ENCODE measurements at regions not wholly inside any gene's neighbourhood (a gene's known extent, or its start where the extent isn't known, plus 50 kb on each side); places are given as distances from the start of the nearest gene placed in this dataset.
"Not testable (repeated sequence)": the region's sequence is repeated elsewhere in the genome, so short reads cannot be mapped to it uniquely, and the experiment has no call there.

GRCh38 chr2:75896779-75897366 is 186.2 kb upstream of the GCFC2 start:
- peak; percentile 31 for TF ChIP-seq CTCF (IDR thresholded peaks at IDR 0.05)

GRCh38 chr2:75894170-75894569 is 183.5 kb upstream of the GCFC2 start:
- Histone ChIP-seq H3K79me2 (no peaks in the 10 kb centered on the region), H3K4me1 (no peaks in the 10 kb centered on the region), H3K27me3 (ENCODE audit: control insufficient read depth, insufficient read depth, low read length) (no peaks in the 10 kb centered on the region), H2AFZ (no peak overlapping the region), H3K4me3 (ENCODE audit: low read depth, low read length) (no peak overlapping the region), H3K27ac (no peak overlapping the region), H3K9ac (no peak overlapping the region), H3K4me2 (ENCODE audit: low read length) (no peak overlapping the region), H3K36me3 (ENCODE audit: control insufficient read depth, insufficient read depth, low read length) (no peaks in the 10 kb centered on the region), H3K9me3 (ENCODE audit: control insufficient read depth, low read length) (no peaks in the 10 kb centered on the region)
- no peak for TF ChIP-seq CTCF (IDR thresholded peaks at IDR 0.05)

More at GRCh38 chr2:75896779-75897366, 186.2 kb upstream of the GCFC2 start:
- H3K9me3 ChIP-seq (ENCODE audit: control insufficient read depth, low read length) = no peaks in the 10 kb centered on the region
- no peak overlapping the region for H3K4me3 ChIP-seq (ENCODE audit: low read depth, low read length)
- no peak overlapping the region for H2AFZ ChIP-seq
- H3K79me2 ChIP-seq = no peaks in the 10 kb centered on the region
- H3K4me2 ChIP-seq (ENCODE audit: low read length) = no peak overlapping the region
- H3K36me3 ChIP-seq (ENCODE audit: control insufficient read depth, insufficient read depth, low read length) = no peaks in the 10 kb centered on the region
- no peak overlapping the region for H3K9ac ChIP-seq
- no peak overlapping the region for H3K27ac ChIP-seq
- no peaks in the 10 kb centered on the region for H3K4me1 ChIP-seq
- no peaks in the 10 kb centered on the region for H3K27me3 ChIP-seq (ENCODE audit: control insufficient read depth, insufficient read depth, low read length)

DNA sequence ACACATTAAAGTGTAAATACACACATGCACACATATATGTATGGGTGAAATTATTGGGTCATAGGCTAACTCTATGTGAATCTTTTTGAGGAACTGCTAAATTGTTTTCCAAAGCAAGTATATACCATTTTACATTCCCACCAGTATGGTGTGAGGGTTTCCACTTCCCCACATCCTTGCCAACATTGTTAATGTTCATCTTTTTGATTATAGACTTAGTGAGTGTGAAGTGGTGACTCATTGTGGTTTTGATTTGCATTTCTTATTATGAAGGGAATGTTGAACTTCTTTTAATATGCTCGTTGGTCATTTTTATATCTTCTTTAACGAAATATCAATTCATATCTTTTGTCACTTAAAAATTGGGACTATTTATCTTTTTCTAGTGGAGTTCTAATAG is 181.8 kb upstream of the GCFC2 start:
- no peaks in the 10 kb centered on the region for H3K4me1 ChIP-seq
- no peak overlapping the region for H3K27ac ChIP-seq
- H3K36me3 ChIP-seq (ENCODE audit: control insufficient read depth, insufficient read depth, low read length) = no peaks in the 10 kb centered on the region
- H3K9me3 ChIP-seq (ENCODE audit: control insufficient read depth, low read length) = no peaks in the 10 kb centered on the region
- no peaks in the 10 kb centered on the region for H3K27me3 ChIP-seq (ENCODE audit: control insufficient read depth, insufficient read depth, low read length)
- H3K4me2 ChIP-seq (ENCODE audit: low read length) = no peak overlapping the region
- H2AFZ ChIP-seq = no peak overlapping the region
- no peak for TF ChIP-seq CTCF (IDR thresholded peaks at IDR 0.05)
- H3K9ac ChIP-seq = no peak overlapping the region
- H3K4me3 ChIP-seq (ENCODE audit: low read depth, low read length) = no peak overlapping the region
- no peaks in the 10 kb centered on the region for H3K79me2 ChIP-seq

DNA sequence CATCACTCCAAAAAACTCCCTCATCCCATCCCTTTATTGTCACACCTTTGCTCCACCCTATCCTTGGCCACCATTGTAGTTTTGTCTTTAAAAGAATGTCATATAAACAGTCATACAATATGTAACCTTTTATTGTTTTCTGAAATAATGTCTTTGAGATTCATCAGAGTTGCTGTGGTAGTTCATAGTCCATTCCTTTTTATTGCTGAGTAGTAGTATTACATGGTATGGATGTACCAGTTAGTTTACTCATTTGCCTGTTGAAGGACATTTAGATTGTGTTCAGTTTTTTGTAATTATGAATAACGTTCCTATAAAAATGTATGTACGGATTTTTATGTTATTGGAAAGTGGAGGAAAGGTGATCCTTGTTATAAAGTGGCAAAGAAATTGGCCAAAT is 171.8 kb upstream of the GCFC2 start:
- no peak overlapping the region for H3K4me3 ChIP-seq (ENCODE audit: low read depth, low read length)
- no peak for TF ChIP-seq CTCF (IDR thresholded peaks at IDR 0.05)
- no peaks in the 10 kb centered on the region for H3K27me3 ChIP-seq (ENCODE audit: control insufficient read depth, insufficient read depth, low read length)
- H3K4me1 ChIP-seq = no peaks in the 10 kb centered on the region
- H3K9ac ChIP-seq = no peak overlapping the region
- H3K79me2 ChIP-seq = no peaks in the 10 kb centered on the region
- no peak overlapping the region for H3K4me2 ChIP-seq (ENCODE audit: low read length)
- no peak overlapping the region for H3K27ac ChIP-seq
- no peaks in the 10 kb centered on the region for H3K36me3 ChIP-seq (ENCODE audit: control insufficient read depth, insufficient read depth, low read length)
- no peaks in the 10 kb centered on the region for H3K9me3 ChIP-seq (ENCODE audit: control insufficient read depth, low read length)
- no peak overlapping the region for H2AFZ ChIP-seq

DNA sequence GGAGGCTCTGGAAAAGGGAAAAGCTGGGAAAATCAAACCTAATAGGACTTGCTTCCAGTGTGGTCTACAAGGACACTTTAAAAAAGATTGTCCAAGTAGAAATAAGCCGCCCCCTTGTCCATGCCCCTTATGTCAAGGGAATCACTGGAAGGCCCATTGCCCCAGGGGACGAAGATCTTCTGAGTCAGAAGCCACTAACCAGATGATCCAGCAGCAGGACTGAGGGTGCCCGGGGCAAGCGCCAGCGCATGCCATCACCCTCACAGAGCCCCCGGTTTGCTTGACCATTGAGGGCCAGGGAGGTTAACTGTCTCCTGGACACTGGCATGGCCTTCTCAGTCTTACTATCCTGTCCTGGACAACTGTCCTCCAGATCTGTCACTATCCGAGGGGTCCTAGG is 164.9 kb upstream of the GCFC2 start:
- not testable (repeated sequence) for H3K27me3 ChIP-seq (ENCODE audit: control insufficient read depth, insufficient read depth, low read length); H3K9ac ChIP-seq; H3K4me1 ChIP-seq; H3K4me2 ChIP-seq (ENCODE audit: low read length); H3K27ac ChIP-seq; H3K79me2 ChIP-seq; H3K9me3 ChIP-seq (ENCODE audit: control insufficient read depth, low read length); H2AFZ ChIP-seq; H3K36me3 ChIP-seq (ENCODE audit: control insufficient read depth, insufficient read depth, low read length); H3K4me3 ChIP-seq (ENCODE audit: low read depth, low read length)

- not testable (repeated sequence) for H3K9ac ChIP-seq; H3K4me3 ChIP-seq (ENCODE audit: low read depth, low read length); H3K79me2 ChIP-seq; H3K36me3 ChIP-seq (ENCODE audit: control insufficient read depth, insufficient read depth, low read length); H3K4me2 ChIP-seq (ENCODE audit: low read length); H3K27ac ChIP-seq; H2AFZ ChIP-seq; H3K27me3 ChIP-seq (ENCODE audit: control insufficient read depth, insufficient read depth, low read length); H3K4me1 ChIP-seq; H3K9me3 ChIP-seq (ENCODE audit: control insufficient read depth, low read length)
Measured at GRCh38 chr2:75871762-75872614, 161.3 kb upstream of the GCFC2 start.
